Aorta (tissue), 5 donors: ENCODE measurements at regions not wholly inside any gene's neighbourhood (a gene's known extent, or its start where the extent isn't known, plus 50 kb on each side); places are given as distances from the start of the nearest gene placed in this dataset.
A peak's percentile ranks its signal among the peaks of the same experiment; 100 is the strongest.

Source experiments
- ATAC-seq: fragments of 200-7000 bp; cut with Tn5 transposase; one replicate; pipeline ENCODE4 v1.9.1; 2022; ENCODE audit warnings: moderate library complexity; ENCODE audit not compliant: low FRiP score
- DNase-seq, 2 donors: peaks; one replicate each; pipeline ENCODE4 v3.0.0-alpha.2; 2020
- H3K27ac ChIP-seq, 2 donors: one replicate each; pipeline ENCODE4 v1.5.1; 2013; ENCODE audit warnings: low read length in 2 of 2, mild to moderate bottlenecking in 2 of 2, moderate library complexity in 2 of 2, control low read depth in 1 of 2, inconsistent platforms in 1 of 2, low read depth in 1 of 2
- H3K27me3 ChIP-seq, 2 donors: one replicate each; pipeline ENCODE4 v1.6.1; 2013; ENCODE audit warnings: control low read depth in 1 of 2, low read length in 1 of 2, mild to moderate bottlenecking in 1 of 2, moderate library complexity in 1 of 2; ENCODE audit not compliant: insufficient read depth in 2 of 2, control insufficient read depth in 1 of 2
- H3K36me3 ChIP-seq, 2 donors: one replicate each; pipeline ENCODE4 v1.6.1; 2013; ENCODE audit warnings: control low read depth in 1 of 2, low read length in 1 of 2, mild to moderate bottlenecking in 1 of 2; ENCODE audit not compliant: insufficient read depth in 2 of 2, control insufficient read depth in 1 of 2
- H3K4me1 ChIP-seq, 2 donors: one replicate each; pipeline ENCODE4 v1.6.1; 2013; ENCODE audit warnings: low read length in 2 of 2, control low read depth in 1 of 2, mild to moderate bottlenecking in 1 of 2, moderate library complexity in 1 of 2; ENCODE audit not compliant: insufficient read depth in 2 of 2, control insufficient read depth in 1 of 2
- H3K4me3 ChIP-seq, 2 donors: one replicate each; pipeline ENCODE4 v1.5.1; 2013; ENCODE audit warnings: low read length in 2 of 2, control low read depth in 1 of 2, mild to moderate bottlenecking in 1 of 2
- H3K9me3 ChIP-seq: one replicate; pipeline ENCODE4 v1.6.1; 2013; ENCODE audit warnings: mild to moderate bottlenecking, low read length; ENCODE audit not compliant: control insufficient read depth
- WGBS, 2 donors: extraction: QIAGEN DNeasy Blood & Tissue Kit; methylation state at CpG; one replicate each; pipeline ENCODE4 v1.1.7; 2013; 5-methylcytosine and 5-hydroxymethylcytosine counted together
- intact Hi-C, 2 donors: fragments of 100-400 bp; cut with DNase I; formaldehyde crosslinking; loops; one replicate each; pipeline versions ENCODE4 v1.14.2 to v1.15.0; 2022
- donor health status: healthy with polysubstance abuse.
- donor health status: Bipolar disorder and iron deficiency.
- donor health status: DM: no; HTN: no; CAD: no.
- donor health status: DM: no; HTN: no; CAD: no.
- donor health status: DM: yes; HTN: yes; CAD: no.

- WGBS, 2 donors, result 75 to 83% methylated on average over 3 of the region's 3 CpGs
- no peak overlapping the region for H3K4me3 ChIP-seq
- no peaks in the 10 kb centered on the region for H3K4me1 ChIP-seq
- no peaks in the 10 kb centered on the region for H3K9me3 ChIP-seq
- H3K27me3 ChIP-seq, result no peaks in the 10 kb centered on the region
- DNase-seq (no peak), ATAC-seq (no peak)
- intact Hi-C loops, result no loop called here
- no peaks in the 10 kb centered on the region for H3K36me3 ChIP-seq
- H3K27ac ChIP-seq, result no peak overlapping the region
Measured at GRCh38 chr6:126779331-126779730, 339.1 kb upstream of the RSPO3 start.

- Histone ChIP-seq H3K4me3 (no peak overlapping the region), H3K36me3 (no peaks in the 10 kb centered on the region), H3K9me3 (no peaks in the 10 kb centered on the region), H3K27me3 (peaks cover 0 to 2% of the 10 kb centered on the region in 2 donors), H3K4me1 (no peaks in the 10 kb centered on the region), H3K27ac (no peak overlapping the region)
- ATAC-seq (no peak), DNase-seq (no peak)
- WGBS, 2 donors, result 84 to 85% methylated on average over 2 of the region's 2 CpGs
- intact Hi-C loops, result no loop called here
Measured at GRCh38 chr6:126781582-126781981, 336.9 kb upstream of the RSPO3 start.

GRCh38 chr6:126784161-126784790, 334.2 kb upstream of the RSPO3 start:
- ATAC-seq (no peak), DNase-seq (no peak)
- peaks cover 0 to 2% of the 10 kb centered on the region in 2 donors for H3K27me3 ChIP-seq
- no peak overlapping the region for H3K27ac ChIP-seq
- WGBS, 2 donors, result 20 to 27% methylated on average over 2 of the region's 2 CpGs
- H3K36me3 ChIP-seq, result no peaks in the 10 kb centered on the region
- H3K4me1 ChIP-seq, result no peaks in the 10 kb centered on the region
- no peaks in the 10 kb centered on the region for H3K9me3 ChIP-seq
- intact Hi-C loops, result no loop called here
- no peak overlapping the region for H3K4me3 ChIP-seq

GRCh38 chr6:126786262-126786661, 332.2 kb upstream of the RSPO3 start:
- Histone ChIP-seq H3K4me3 (no peak overlapping the region), H3K4me1 (no peaks in the 10 kb centered on the region), H3K9me3 (no peaks in the 10 kb centered on the region), H3K36me3 (no peaks in the 10 kb centered on the region), H3K27ac (no peak overlapping the region), H3K27me3 (peaks cover 0 to 2% of the 10 kb centered on the region in 2 donors)
- WGBS, 2 donors, result 78 to 88% methylated on average over 1 of the region's 1 CpG
- intact Hi-C loops, result no loop called here
- ATAC-seq (no peak), DNase-seq (no peak)

GRCh38 chr6:126787635-126788034, 330.8 kb upstream of the RSPO3 start:
- DNase-seq (no peak), ATAC-seq (no peak)
- Histone ChIP-seq H3K4me3 (no peak overlapping the region), H3K36me3 (no peaks in the 10 kb centered on the region), H3K27ac (no peak overlapping the region), H3K27me3 (peaks cover 0 to 2% of the 10 kb centered on the region in 2 donors), H3K9me3 (no peaks in the 10 kb centered on the region), H3K4me1 (no peaks in the 10 kb centered on the region)
- intact Hi-C loops, result no loop called here
- 84 to 86% methylated on average over 1 of the region's 1 CpG for WGBS, 2 donors

GRCh38 chr6:126788861-126789365, 329.6 kb upstream of the RSPO3 start:
- no peaks in the 10 kb centered on the region for H3K4me1 ChIP-seq
- H3K36me3 ChIP-seq, result no peaks in the 10 kb centered on the region
- peak; percentile 78 for ATAC-seq
- DNase-seq, result no peak
- peaks cover 0 to 2% of the 10 kb centered on the region in 2 donors for H3K27me3 ChIP-seq
- WGBS, 2 donors, result 66 to 71% methylated on average over 6 of the region's 6 CpGs
- H3K27ac ChIP-seq, result no peak overlapping the region
- H3K4me3 ChIP-seq, result no peak overlapping the region
- H3K9me3 ChIP-seq, result no peaks in the 10 kb centered on the region
- intact Hi-C loops, result no loop called here

- H3K9me3 ChIP-seq, result no peaks in the 10 kb centered on the region
- 24 to 43% methylated on average over 5 of the region's 5 CpGs for whole genome bisulfite sequencing, 2 donors
- H3K27me3 ChIP-seq, result no peaks in the 10 kb centered on the region
- H3K4me1 ChIP-seq, result no peaks in the 10 kb centered on the region
- no peaks in the 10 kb centered on the region for H3K36me3 ChIP-seq
- ATAC-seq (peak; percentile 35), DNase-seq (no peak)
- no peak overlapping the region for H3K27ac ChIP-seq
- no peak overlapping the region for H3K4me3 ChIP-seq
- intact Hi-C loops, result no loop called here
Measured at GRCh38 chr6:126792340-126793085, 326.0 kb upstream of the RSPO3 start.

GRCh38 chr6:126795161-126795560, 323.3 kb upstream of the RSPO3 start:
- no peaks in the 10 kb centered on the region for H3K9me3 ChIP-seq
- no peak for DNase-seq
- intact Hi-C loops, result no loop called here
- H3K27me3 ChIP-seq, result no peaks in the 10 kb centered on the region
- H3K27ac ChIP-seq, result no peak overlapping the region
- no peak for ATAC-seq
- H3K4me3 ChIP-seq, result no peak overlapping the region
- H3K36me3 ChIP-seq, result no peaks in the 10 kb centered on the region
- no peaks in the 10 kb centered on the region for H3K4me1 ChIP-seq

- Histone ChIP-seq H3K36me3 (no peaks in the 10 kb centered on the region), H3K27ac (no peak overlapping the region), H3K4me1 (no peaks in the 10 kb centered on the region), H3K4me3 (no peak overlapping the region), H3K9me3 (no peaks in the 10 kb centered on the region), H3K27me3 (no peaks in the 10 kb centered on the region)
- DNase-seq (no peak), ATAC-seq (no peak)
- WGBS, 2 donors, result 74 to 76% methylated on average over 2 of the region's 2 CpGs
- intact Hi-C loops, result no loop called here
Measured at GRCh38 chr6:126797981-126798380, 320.5 kb upstream of the RSPO3 start.
